ENCODE measurements at regions not wholly inside any gene's neighbourhood (a gene's known extent, or its start where the extent isn't known, plus 50 kb on each side); places are given as distances from the start of the nearest gene placed in this dataset.

DNA sequence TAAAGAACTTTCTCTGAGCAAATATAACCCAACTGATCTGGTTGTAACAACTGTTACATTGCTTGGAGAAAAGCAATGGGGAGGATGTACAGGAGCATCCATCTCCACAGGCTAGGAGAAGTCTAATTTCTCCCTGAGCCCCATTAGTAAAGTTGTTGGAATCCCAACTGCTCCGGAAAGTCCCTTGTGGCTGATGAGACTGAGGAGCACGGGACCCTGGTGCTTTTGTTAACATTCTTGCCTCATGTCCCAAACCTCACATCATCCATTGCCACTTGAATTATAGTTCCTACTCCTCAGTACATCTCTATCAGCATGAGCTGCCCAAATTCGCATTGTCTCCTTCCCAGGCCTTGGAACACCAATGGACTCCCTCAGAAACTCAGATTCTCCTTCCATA is 260.6 kb upstream of the BMP2 start:
- Histone ChIP-seq H4K5ac (ENCODE audit: insufficient read length, low read depth, low read length) (no peak overlapping the region), H3K27me3 (ENCODE audit: insufficient read depth, low read length) (no peaks in the 10 kb centered on the region), H3K9me3 (ENCODE audit: control insufficient read depth, low read depth, low read length) (no peaks in the 10 kb centered on the region), H2BK20ac (ENCODE audit: low read depth, low read length, poor library complexity, severe bottlenecking) (no peak overlapping the region), H2BK120ac (ENCODE audit: low read depth, low read length, poor library complexity, severe bottlenecking) (no peak overlapping the region), H3K4me1 (ENCODE audit: insufficient read depth, low read length) (no peaks in the 10 kb centered on the region), H3K18ac (ENCODE audit: insufficient read length, low read depth, low read length) (no peak overlapping the region), H4K91ac (ENCODE audit: insufficient read length, low read depth, low read length) (no peak overlapping the region), H3K27ac (ENCODE audit: insufficient read length, low read depth, low read length) (no peak overlapping the region), H3K79me1 (ENCODE audit: insufficient read depth, low read depth, low read length, poor library complexity, severe bottlenecking) (no peaks in the 10 kb centered on the region), H2AK5ac (ENCODE audit: insufficient read length, low read length) (no peak overlapping the region), H2BK5ac (ENCODE audit: insufficient read length, low read length) (no peak overlapping the region), H3K23me2 (ENCODE audit: insufficient read length, low read depth, low read length, poor library complexity, severe bottlenecking) (no peaks in the 10 kb centered on the region), H3K79me2 (ENCODE audit: insufficient read depth, low read length) (no peaks in the 10 kb centered on the region), H3K4me2 (ENCODE audit: insufficient read depth, insufficient read length, low read length) (no peak overlapping the region), H3K23ac (ENCODE audit: insufficient read length, low read depth, low read length) (no peak overlapping the region), H3K4ac (ENCODE audit: low read depth, low read length) (no peak overlapping the region), H3K56ac (ENCODE audit: insufficient read length, low read depth, low read length) (no peak overlapping the region), H3T11ph (ENCODE audit: low read length) (no peak overlapping the region), H4K8ac (replicated peaks; ENCODE audit: insufficient read length, low read depth, low read length) (no peak overlapping the region), H2AFZ (ENCODE audit: low read length) (no peak overlapping the region), H2BK12ac (ENCODE audit: insufficient read length, low read depth, low read length) (no peak overlapping the region), H2BK15ac (ENCODE audit: low read depth, low read length) (no peak overlapping the region), H3K14ac (ENCODE audit: insufficient read depth, low read length) (no peak overlapping the region), H3K9ac (ENCODE audit: extremely low read depth, insufficient read length, low read length) (no peak overlapping the region), H4K20me1 (ENCODE audit: control insufficient read depth, insufficient read depth, insufficient read length) (no peaks in the 10 kb centered on the region)
- TF ChIP-seq, protein P1, sequence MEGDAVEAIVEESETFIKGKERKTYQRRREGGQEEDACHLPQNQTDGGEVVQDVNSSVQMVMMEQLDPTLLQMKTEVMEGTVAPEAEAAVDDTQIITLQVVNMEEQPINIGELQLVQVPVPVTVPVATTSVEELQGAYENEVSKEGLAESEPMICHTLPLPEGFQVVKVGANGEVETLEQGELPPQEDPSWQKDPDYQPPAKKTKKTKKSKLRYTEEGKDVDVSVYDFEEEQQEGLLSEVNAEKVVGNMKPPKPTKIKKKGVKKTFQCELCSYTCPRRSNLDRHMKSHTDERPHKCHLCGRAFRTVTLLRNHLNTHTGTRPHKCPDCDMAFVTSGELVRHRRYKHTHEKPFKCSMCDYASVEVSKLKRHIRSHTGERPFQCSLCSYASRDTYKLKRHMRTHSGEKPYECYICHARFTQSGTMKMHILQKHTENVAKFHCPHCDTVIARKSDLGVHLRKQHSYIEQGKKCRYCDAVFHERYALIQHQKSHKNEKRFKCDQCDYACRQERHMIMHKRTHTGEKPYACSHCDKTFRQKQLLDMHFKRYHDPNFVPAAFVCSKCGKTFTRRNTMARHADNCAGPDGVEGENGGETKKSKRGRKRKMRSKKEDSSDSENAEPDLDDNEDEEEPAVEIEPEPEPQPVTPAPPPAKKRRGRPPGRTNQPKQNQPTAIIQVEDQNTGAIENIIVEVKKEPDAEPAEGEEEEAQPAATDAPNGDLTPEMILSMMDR (conservative IDR thresholded peaks at IDR 0.05) = no peak
- DNase-seq = no peak
- WGBS (ENCODE audit: extremely low coverage, insufficient read length, low lambda C conversion rate) = no CpG with 5 or more reads among the region's 3 CpGs
- Mint-ChIP-seq H3K4me1 (no peaks in the 10 kb centered on the region), H3K4me3 (no peak overlapping the region), H3K9me3 (peaks cover 11 to 15% of the 10 kb centered on the region in 2 experiments), H3K27ac (no peak overlapping the region), H3K36me3 (ENCODE audit: insufficient read depth in 1 of 3, low read depth in 3 of 3) (peaks cover 0 to 8% (median 2%) of the 10 kb centered on the region in 3 experiments; a peak in 4 of 7 replicates), H3K27me3 (ENCODE audit: low read depth) (0 out of 2 replicates have a peak, but pooled peaks cover 2% of the 10 kb centered on the region)

Data from H9 (cell line).